Retinal pigment epithelial cell (primary cell): ENCODE measurements at regions not wholly inside any gene's neighbourhood (a gene's known extent, or its start where the extent isn't known, plus 50 kb on each side); places are given as distances from the start of the nearest gene placed in this dataset.

Source experiments
- DNase-seq: peaks from one replicate; pipeline ENCODE4 v3.0.0-alpha.2; 2010; ENCODE audit warnings: low read depth
- H3K4me3 ChIP-seq: 2 replicates; pipeline ENCODE4 v1.5.1; 2011; ENCODE audit warnings: mild to moderate bottlenecking, low read length, control low read depth, moderate library complexity
- CTCF ChIP-seq: conservative IDR thresholded peaks from 2 replicates; pipeline ENCODE4 v1.5.1; 2011; ENCODE audit warnings: low read depth, low read length, control low read depth, inconsistent platforms

GRCh38 chr7:106773721-106774120, 91.4 kb upstream of the PIK3CG start:
- DNase-seq: no peak
- no peak for TF ChIP-seq CTCF
- H3K4me3 ChIP-seq: no peak overlapping the region

GRCh38 chr7:106774213-106774767, 90.8 kb upstream of the PIK3CG start:
- DNase-seq: no peak
- H3K4me3 ChIP-seq: no peak overlapping the region
- no peak for TF ChIP-seq CTCF

- no peak overlapping the region for H3K4me3 ChIP-seq
- DNase-seq: no peak
- TF ChIP-seq CTCF: no peak
Observed at GRCh38 chr7:106774768-106775551, 90.1 kb upstream of the PIK3CG start.

- no peak for DNase-seq
- H3K4me3 ChIP-seq: no peak overlapping the region
- TF ChIP-seq CTCF: no peak
Observed at GRCh38 chr7:106775552-106775936, 89.5 kb upstream of the PIK3CG start.

GRCh38 chr7:106775975-106776607, 89.0 kb upstream of the PIK3CG start:
- no peak overlapping the region for H3K4me3 ChIP-seq
- no peak for TF ChIP-seq CTCF

GRCh38 chr7:106776618-106777347, 88.3 kb upstream of the PIK3CG start:
- H3K4me3 ChIP-seq: no peak overlapping the region
- DNase-seq: no peak
- no peak for TF ChIP-seq CTCF

More at GRCh38 chr7:106775975-106776607, 89.0 kb upstream of the PIK3CG start:
- DNase-seq: no peak
